GM18861 (cell line): ENCODE measurements at regions not wholly inside any gene's neighbourhood (a gene's known extent, or its start where the extent isn't known, plus 50 kb on each side); places are given as distances from the start of the nearest gene placed in this dataset.

Source experiments
- ATAC-seq: cut with Tn5 transposase; IDR thresholded peaks from one replicate; pipeline ENCODE4 v1.9.1; 2021; ENCODE audit not compliant: unreplicated experiment

- no peak for ATAC-seq
These were observed 540.0 kb downstream of the OMA1 start for GRCh38 chr1:58006421-58007046.

- no peak for ATAC-seq
These were observed 541.3 kb downstream of the OMA1 start for GRCh38 chr1:58005212-58005611.

- ATAC-seq = no peak
These were observed 542.5 kb downstream of the OMA1 start for GRCh38 chr1:58003988-58004387.

GRCh38 chr1:58003059-58003458 lies 543.5 kb downstream of the OMA1 start:
- ATAC-seq = no peak

- ATAC-seq = no peak
These were observed 545.7 kb downstream of the OMA1 start for GRCh38 chr1:58000821-58001220.

GRCh38 chr1:58000116-58000515 lies 546.4 kb downstream of the OMA1 start:
- ATAC-seq = no peak

GRCh38 chr1:57996400-57996799 lies 550.1 kb downstream of the OMA1 start:
- ATAC-seq = no peak

GRCh38 chr1:57991289-57991688 lies 555.2 kb downstream of the OMA1 start:
- no peak for ATAC-seq

- ATAC-seq = no peak
These were observed 556.6 kb downstream of the OMA1 start for GRCh38 chr1:57989877-57990276.

- no peak for ATAC-seq
These were observed 559.0 kb downstream of the OMA1 start for GRCh38 chr1:57987523-57987922.

GRCh38 chr1:57986432-57986831 lies 560.1 kb downstream of the OMA1 start:
- peak; percentile 80 for ATAC-seq

GRCh38 chr1:57984277-57984676 lies 560.4 kb upstream of the DAB1 start:
- ATAC-seq = no peak

- ATAC-seq = no peak
These were observed 559.6 kb upstream of the DAB1 start for GRCh38 chr1:57983441-57983840.

GRCh38 chr1:57982852-57983251 lies 559.0 kb upstream of the DAB1 start:
- ATAC-seq = no peak

- ATAC-seq = no peak
These were observed 552.4 kb upstream of the DAB1 start for GRCh38 chr1:57976216-57976615.

- ATAC-seq = no peak
These were observed 544.5 kb upstream of the DAB1 start for GRCh38 chr1:57968321-57968720.

GRCh38 chr1:57966751-57967406 lies 543.0 kb upstream of the DAB1 start:
- no peak for ATAC-seq

- ATAC-seq = no peak
These were observed 542.5 kb upstream of the DAB1 start for GRCh38 chr1:57966340-57966739.

- no peak for ATAC-seq
These were observed 539.7 kb upstream of the DAB1 start for GRCh38 chr1:57963581-57963980.

- no peak for ATAC-seq
These were observed 535.8 kb upstream of the DAB1 start for GRCh38 chr1:57959531-57960241.

- no peak for ATAC-seq
These were observed 533.7 kb upstream of the DAB1 start for GRCh38 chr1:57957576-57957975.

- ATAC-seq = no peak
These were observed 527.5 kb upstream of the DAB1 start for GRCh38 chr1:57951390-57951789.
